ENCODE measurements at regions not wholly inside any gene's neighbourhood (a gene's known extent, or its start where the extent isn't known, plus 50 kb on each side); places are given as distances from the start of the nearest gene placed in this dataset.

GRCh38 chr22:22349455-22349836, 104.9 kb downstream of the VPREB1 start:
- H3K4me1 ChIP-seq (ENCODE audit: control insufficient read depth in 3 of 3, insufficient read depth in 2 of 3, low read depth in 1 of 3, low read length in 2 of 3): peaks cover 0 to 7% (median 2%) of the 10 kb centered on the region in 3 donors
- no peaks in the 10 kb centered on the region for H3K9me3 ChIP-seq (ENCODE audit: control insufficient read depth in 2 of 2, insufficient read depth in 1 of 2, low read depth in 1 of 2, low read length in 1 of 2)
- DNase-seq: no peak
- no peak overlapping the region for H3K27ac ChIP-seq (ENCODE audit: low read depth in 1 of 3, low read length in 2 of 3)
- WGBS, 3 donors: 57 to 66% (median 58%) methylated on average over 3 of the region's 3 CpGs
- no peak overlapping the region for H3K4me3 ChIP-seq (ENCODE audit: low read depth in 1 of 3, low read length in 3 of 3)
- no peaks in the 10 kb centered on the region for H3K36me3 ChIP-seq (ENCODE audit: control insufficient read depth in 3 of 3, insufficient read depth in 2 of 3, low read depth in 1 of 3, low read length in 3 of 3)
- peaks cover 0 to 4% (median 3%) of the 10 kb centered on the region in 3 donors for H3K27me3 ChIP-seq (ENCODE audit: control insufficient read depth in 3 of 3, insufficient read depth in 3 of 3, low read length in 3 of 3)
- no peak for FAIRE-seq

- Histone ChIP-seq H3K9me3 (ENCODE audit: control insufficient read depth in 2 of 2, insufficient read depth in 1 of 2, low read depth in 1 of 2, low read length in 1 of 2) (no peaks in the 10 kb centered on the region), H3K4me3 (ENCODE audit: low read depth in 1 of 3, low read length in 3 of 3) (no peak overlapping the region), H3K27me3 (ENCODE audit: control insufficient read depth in 3 of 3, insufficient read depth in 3 of 3, low read length in 3 of 3) (peaks cover 0 to 7% (median 2%) of the 10 kb centered on the region in 3 donors), H3K4me1 (ENCODE audit: control insufficient read depth in 3 of 3, insufficient read depth in 2 of 3, low read depth in 1 of 3, low read length in 2 of 3) (no peaks in the 10 kb centered on the region), H3K36me3 (ENCODE audit: control insufficient read depth in 3 of 3, insufficient read depth in 2 of 3, low read depth in 1 of 3, low read length in 3 of 3) (no peaks in the 10 kb centered on the region), H3K27ac (ENCODE audit: low read depth in 1 of 3, low read length in 2 of 3) (no peak overlapping the region)
- DNase-seq: no peak
- 61 to 73% (median 66%) methylated on average over 3 of the region's 3 CpGs for WGBS, 3 donors
- FAIRE-seq: no peak
Observed at GRCh38 chr22:22351366-22351765, 106.8 kb downstream of the VPREB1 start.

- Histone ChIP-seq H3K9me3 (ENCODE audit: control insufficient read depth in 2 of 2, insufficient read depth in 1 of 2, low read depth in 1 of 2, low read length in 1 of 2) (no peaks in the 10 kb centered on the region), H3K4me1 (ENCODE audit: control insufficient read depth in 3 of 3, insufficient read depth in 2 of 3, low read depth in 1 of 3, low read length in 2 of 3) (peaks cover 0 to 3% (median 0%) of the 10 kb centered on the region in 3 donors), H3K27ac (ENCODE audit: low read depth in 1 of 3, low read length in 2 of 3) (no peak overlapping the region), H3K4me3 (ENCODE audit: low read depth in 1 of 3, low read length in 3 of 3) (no peak overlapping the region), H3K27me3 (ENCODE audit: control insufficient read depth in 3 of 3, insufficient read depth in 3 of 3, low read length in 3 of 3) (peaks cover 0 to 7% (median 2%) of the 10 kb centered on the region in 3 donors), H3K36me3 (ENCODE audit: control insufficient read depth in 3 of 3, insufficient read depth in 2 of 3, low read depth in 1 of 3, low read length in 3 of 3) (no peaks in the 10 kb centered on the region)
- DNase-seq (no peak), FAIRE-seq (no peak)
- WGBS, 3 donors: 45 to 56% (median 55%) methylated on average over 4 to 5 of the region's 5 CpGs
Observed at GRCh38 chr22:22352371-22352999, 107.9 kb downstream of the VPREB1 start.

- Histone ChIP-seq H3K9me3 (ENCODE audit: control insufficient read depth in 2 of 2, insufficient read depth in 1 of 2, low read depth in 1 of 2, low read length in 1 of 2) (no peaks in the 10 kb centered on the region), H3K27ac (ENCODE audit: low read depth in 1 of 3, low read length in 2 of 3) (no peak overlapping the region), H3K4me1 (ENCODE audit: control insufficient read depth in 3 of 3, insufficient read depth in 2 of 3, low read depth in 1 of 3, low read length in 2 of 3) (peaks cover 0 to 3% (median 0%) of the 10 kb centered on the region in 3 donors), H3K36me3 (ENCODE audit: control insufficient read depth in 3 of 3, insufficient read depth in 2 of 3, low read depth in 1 of 3, low read length in 3 of 3) (no peaks in the 10 kb centered on the region), H3K27me3 (ENCODE audit: control insufficient read depth in 3 of 3, insufficient read depth in 3 of 3, low read length in 3 of 3) (peaks cover 0 to 4% (median 0%) of the 10 kb centered on the region in 3 donors), H3K4me3 (ENCODE audit: low read depth in 1 of 3, low read length in 3 of 3) (no peak overlapping the region)
- FAIRE-seq (no peak), DNase-seq (no peak)
- WGBS, 3 donors: 74 to 79% (median 75%) methylated on average over 9 of the region's 9 CpGs
Observed at GRCh38 chr22:22355096-22355834, 110.7 kb downstream of the VPREB1 start.

GRCh38 chr22:22357024-22357883, 112.7 kb downstream of the VPREB1 start:
- FAIRE-seq (no peak), DNase-seq (peak; percentile 76 to 92)
- H3K27me3 ChIP-seq (ENCODE audit: control insufficient read depth in 3 of 3, insufficient read depth in 3 of 3, low read length in 3 of 3): peaks cover 0 to 4% (median 0%) of the 10 kb centered on the region in 3 donors
- peaks cover 0 to 3% (median 0%) of the 10 kb centered on the region in 3 donors for H3K4me1 ChIP-seq (ENCODE audit: control insufficient read depth in 3 of 3, insufficient read depth in 2 of 3, low read depth in 1 of 3, low read length in 2 of 3)
- no peaks in the 10 kb centered on the region for H3K36me3 ChIP-seq (ENCODE audit: control insufficient read depth in 3 of 3, insufficient read depth in 2 of 3, low read depth in 1 of 3, low read length in 3 of 3)
- H3K9me3 ChIP-seq (ENCODE audit: control insufficient read depth in 2 of 2, insufficient read depth in 1 of 2, low read depth in 1 of 2, low read length in 1 of 2): no peaks in the 10 kb centered on the region
- WGBS, 3 donors: 10 to 18% (median 12%) methylated on average over 11 to 14 of the region's 14 CpGs
- H3K4me3 ChIP-seq (ENCODE audit: low read depth in 1 of 3, low read length in 3 of 3): no peak overlapping the region
- no peak overlapping the region for H3K27ac ChIP-seq (ENCODE audit: low read depth in 1 of 3, low read length in 2 of 3)

- no peak for FAIRE-seq
- Histone ChIP-seq H3K4me1 (ENCODE audit: control insufficient read depth in 3 of 3, insufficient read depth in 2 of 3, low read depth in 1 of 3, low read length in 2 of 3) (peaks cover 0 to 3% (median 0%) of the 10 kb centered on the region in 3 donors), H3K36me3 (ENCODE audit: control insufficient read depth in 3 of 3, insufficient read depth in 2 of 3, low read depth in 1 of 3, low read length in 3 of 3) (no peaks in the 10 kb centered on the region), H3K4me3 (ENCODE audit: low read depth in 1 of 3, low read length in 3 of 3) (no peak overlapping the region), H3K27ac (ENCODE audit: low read depth in 1 of 3, low read length in 2 of 3) (no peak overlapping the region), H3K27me3 (ENCODE audit: control insufficient read depth in 3 of 3, insufficient read depth in 3 of 3, low read length in 3 of 3) (peaks cover 0 to 4% (median 0%) of the 10 kb centered on the region in 3 donors), H3K9me3 (ENCODE audit: control insufficient read depth in 2 of 2, insufficient read depth in 1 of 2, low read depth in 1 of 2, low read length in 1 of 2) (no peaks in the 10 kb centered on the region)
- WGBS, 3 donors: 73 to 78% (median 74%) methylated on average over 4 of the region's 4 CpGs
- no peak for DNase-seq
Observed at GRCh38 chr22:22358152-22358551, 113.6 kb downstream of the VPREB1 start.

GRCh38 chr22:22358686-22359085, 114.1 kb downstream of the VPREB1 start:
- 63 to 86% (median 81%) methylated on average over 2 of the region's 2 CpGs for WGBS, 3 donors
- DNase-seq: no peak
- Histone ChIP-seq H3K4me1 (ENCODE audit: control insufficient read depth in 3 of 3, insufficient read depth in 2 of 3, low read depth in 1 of 3, low read length in 2 of 3) (peaks cover 0 to 3% (median 0%) of the 10 kb centered on the region in 3 donors), H3K36me3 (ENCODE audit: control insufficient read depth in 3 of 3, insufficient read depth in 2 of 3, low read depth in 1 of 3, low read length in 3 of 3) (no peaks in the 10 kb centered on the region), H3K27me3 (ENCODE audit: control insufficient read depth in 3 of 3, insufficient read depth in 3 of 3, low read length in 3 of 3) (peaks cover 0 to 4% (median 0%) of the 10 kb centered on the region in 3 donors), H3K4me3 (ENCODE audit: low read depth in 1 of 3, low read length in 3 of 3) (no peak overlapping the region), H3K27ac (ENCODE audit: low read depth in 1 of 3, low read length in 2 of 3) (no peak overlapping the region), H3K9me3 (ENCODE audit: control insufficient read depth in 2 of 2, insufficient read depth in 1 of 2, low read depth in 1 of 2, low read length in 1 of 2) (no peaks in the 10 kb centered on the region)
- no peak for FAIRE-seq

GRCh38 chr22:22359465-22359864, 114.9 kb downstream of the VPREB1 start:
- FAIRE-seq: no peak
- Histone ChIP-seq H3K27me3 (ENCODE audit: control insufficient read depth in 3 of 3, insufficient read depth in 3 of 3, low read length in 3 of 3) (peaks cover 0 to 4% (median 0%) of the 10 kb centered on the region in 3 donors), H3K4me1 (ENCODE audit: control insufficient read depth in 3 of 3, insufficient read depth in 2 of 3, low read depth in 1 of 3, low read length in 2 of 3) (peaks cover 0 to 3% (median 0%) of the 10 kb centered on the region in 3 donors), H3K4me3 (ENCODE audit: low read depth in 1 of 3, low read length in 3 of 3) (no peak overlapping the region), H3K27ac (ENCODE audit: low read depth in 1 of 3, low read length in 2 of 3) (no peak overlapping the region), H3K9me3 (ENCODE audit: control insufficient read depth in 2 of 2, insufficient read depth in 1 of 2, low read depth in 1 of 2, low read length in 1 of 2) (no peaks in the 10 kb centered on the region), H3K36me3 (ENCODE audit: control insufficient read depth in 3 of 3, insufficient read depth in 2 of 3, low read depth in 1 of 3, low read length in 3 of 3) (no peaks in the 10 kb centered on the region)
- DNase-seq: no peak
- 65 to 84% (median 78%) methylated on average over 2 of the region's 2 CpGs for WGBS, 3 donors

Measured in small intestine (tissue), 7 donors.